Cardiac fibroblast (primary cell): ENCODE measurements at regions not wholly inside any gene's neighbourhood (a gene's known extent, or its start where the extent isn't known, plus 50 kb on each side); places are given as distances from the start of the nearest gene placed in this dataset.

Source experiments
- DNase-seq, 2 donors: peaks; one replicate each; pipeline versions ENCODE4 v3.0.0 to v3.0.0-alpha.2; 2010; ENCODE audit warnings: low read depth in 2 of 2
- H3K4me3 ChIP-seq, 2 donors: replicated peaks in 1 of 2; 1 replicate in 1 of 2; 2 replicates in 1 of 2; pipeline ENCODE4 v1.5.1; 2011; ENCODE audit warnings: low read depth in 2 of 2, low read length in 2 of 2, mild to moderate bottlenecking in 2 of 2, moderate library complexity in 1 of 2
- TF ChIP-seq, protein P1 (sequence below): IDR thresholded peaks from one replicate; pipeline ENCODE4 v1.5.1; 2011; ENCODE audit warnings: low read depth, mild to moderate bottlenecking, low read length, inconsistent platforms

DNA sequence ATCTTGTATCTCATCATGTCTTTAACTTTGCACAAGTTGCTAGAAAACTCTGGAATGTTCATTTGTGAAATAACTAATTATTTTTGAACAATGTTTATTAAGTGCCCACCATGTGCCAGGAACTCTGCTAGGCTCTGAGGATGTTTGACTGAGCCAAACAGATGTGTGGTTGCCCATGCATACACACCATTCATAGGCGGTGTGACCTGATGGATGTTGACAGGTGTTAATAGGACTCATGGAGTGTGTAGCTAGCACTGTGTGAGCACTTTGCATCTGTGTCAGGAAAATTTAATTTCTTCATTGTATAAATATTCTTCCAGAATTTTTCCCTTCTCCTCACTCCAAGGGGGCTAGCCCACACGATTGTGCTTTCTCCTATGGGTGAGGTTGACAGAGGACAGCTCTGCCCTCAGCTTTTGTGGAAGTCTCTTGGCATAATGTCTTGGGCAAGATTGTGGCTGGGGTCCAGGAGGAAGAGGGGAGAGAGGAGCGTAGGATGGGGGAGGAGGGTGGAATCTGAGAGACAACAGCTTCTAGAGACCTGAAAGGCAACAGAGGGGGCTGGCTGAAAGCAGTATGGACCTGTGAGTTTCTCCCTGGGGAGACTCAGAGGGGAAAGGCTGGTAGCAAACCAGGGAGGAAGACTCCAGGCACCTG lies 214.6 kb upstream of the CXCR4 start:
- TF ChIP-seq, protein P1, sequence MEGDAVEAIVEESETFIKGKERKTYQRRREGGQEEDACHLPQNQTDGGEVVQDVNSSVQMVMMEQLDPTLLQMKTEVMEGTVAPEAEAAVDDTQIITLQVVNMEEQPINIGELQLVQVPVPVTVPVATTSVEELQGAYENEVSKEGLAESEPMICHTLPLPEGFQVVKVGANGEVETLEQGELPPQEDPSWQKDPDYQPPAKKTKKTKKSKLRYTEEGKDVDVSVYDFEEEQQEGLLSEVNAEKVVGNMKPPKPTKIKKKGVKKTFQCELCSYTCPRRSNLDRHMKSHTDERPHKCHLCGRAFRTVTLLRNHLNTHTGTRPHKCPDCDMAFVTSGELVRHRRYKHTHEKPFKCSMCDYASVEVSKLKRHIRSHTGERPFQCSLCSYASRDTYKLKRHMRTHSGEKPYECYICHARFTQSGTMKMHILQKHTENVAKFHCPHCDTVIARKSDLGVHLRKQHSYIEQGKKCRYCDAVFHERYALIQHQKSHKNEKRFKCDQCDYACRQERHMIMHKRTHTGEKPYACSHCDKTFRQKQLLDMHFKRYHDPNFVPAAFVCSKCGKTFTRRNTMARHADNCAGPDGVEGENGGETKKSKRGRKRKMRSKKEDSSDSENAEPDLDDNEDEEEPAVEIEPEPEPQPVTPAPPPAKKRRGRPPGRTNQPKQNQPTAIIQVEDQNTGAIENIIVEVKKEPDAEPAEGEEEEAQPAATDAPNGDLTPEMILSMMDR = no peak
- H3K4me3 ChIP-seq = no peak overlapping the region
- no peak for DNase-seq

DNA sequence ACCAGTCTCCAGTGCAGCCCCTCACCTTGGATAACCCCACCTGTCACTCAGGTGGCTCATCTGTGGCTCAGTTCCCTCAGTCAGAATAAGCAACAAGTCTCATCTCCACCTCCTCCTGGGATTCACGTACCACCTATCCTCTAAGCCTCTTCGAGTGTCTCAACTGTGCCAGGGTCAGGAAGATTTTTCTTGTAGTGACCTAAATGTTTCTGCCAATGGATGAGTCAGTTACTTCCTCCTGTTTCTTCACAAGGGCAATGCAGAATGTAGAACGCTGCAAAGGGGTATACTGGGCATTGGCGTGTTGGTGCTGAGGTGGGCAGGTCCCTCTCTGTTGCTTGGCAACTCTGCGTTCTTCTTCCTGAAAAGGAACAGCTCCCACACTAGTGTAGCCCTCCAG lies 213.3 kb upstream of the CXCR4 start:
- H3K4me3 ChIP-seq = no peak overlapping the region
- DNase-seq = no peak
- TF ChIP-seq, protein P1 = no peak

DNA sequence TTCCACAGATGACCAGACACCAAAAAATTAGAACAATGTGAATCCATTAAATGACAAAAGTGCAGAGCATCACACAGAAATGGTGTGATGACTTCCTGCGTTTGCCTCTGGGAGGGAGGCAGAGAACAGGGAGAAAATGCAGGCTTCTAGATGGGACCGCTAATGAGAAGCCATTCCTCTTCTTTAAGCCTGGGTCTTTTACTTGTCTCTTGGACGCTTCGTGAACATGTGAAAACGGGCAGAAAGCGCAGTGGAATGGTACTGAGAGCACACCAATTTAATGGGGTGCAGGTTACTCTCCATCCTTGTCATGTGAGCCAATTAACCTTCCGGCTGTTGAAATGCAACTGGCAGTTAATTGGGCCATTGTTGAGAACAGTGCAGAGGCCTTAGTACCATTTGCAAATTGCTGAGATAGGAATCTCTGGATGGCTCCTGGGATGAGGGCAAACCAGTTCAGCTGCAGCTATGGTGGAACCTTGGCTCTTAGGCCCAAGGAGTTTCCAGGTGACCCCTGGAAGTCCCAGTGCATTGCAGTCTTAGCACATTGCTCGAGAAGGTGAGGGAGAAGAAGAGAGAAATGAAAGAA lies 210.4 kb upstream of the CXCR4 start:
- DNase-seq = no peak
- TF ChIP-seq, protein P1 = no peak
- H3K4me3 ChIP-seq = no peak overlapping the region

DNA sequence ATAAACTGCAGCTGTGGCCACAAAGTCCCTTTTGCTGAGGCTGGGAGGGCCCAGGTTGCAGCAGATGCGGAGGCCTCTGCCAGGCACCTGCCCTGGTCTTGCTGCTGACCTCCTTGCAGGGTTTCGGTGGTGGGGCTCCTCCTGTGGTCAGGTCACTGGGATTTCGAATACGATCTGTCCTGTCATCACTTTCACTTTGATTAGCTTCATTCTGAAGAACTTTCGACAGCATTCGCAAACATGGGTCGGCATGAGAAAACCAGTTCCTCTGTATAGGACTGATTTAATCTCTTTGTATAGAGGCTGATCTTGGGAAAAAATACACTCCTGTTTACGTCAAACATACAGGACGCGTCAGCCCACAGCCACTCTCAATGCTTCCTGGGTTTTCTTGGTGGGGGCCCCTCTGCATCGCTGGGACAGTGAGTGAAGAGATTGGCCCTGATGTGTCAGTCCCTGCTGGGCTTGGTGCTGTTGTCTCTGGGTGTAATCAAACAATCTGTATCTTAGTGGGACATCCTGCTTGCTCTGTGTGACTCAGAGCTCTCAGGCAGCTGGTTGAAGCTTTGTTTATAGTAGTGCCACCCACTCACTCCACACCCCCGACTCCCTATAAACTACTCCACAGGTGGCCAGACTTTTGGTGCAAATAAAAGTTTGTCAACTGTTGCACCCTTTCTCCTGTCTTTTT lies 209.4 kb upstream of the CXCR4 start:
- TF ChIP-seq, protein P1 = no peak
- DNase-seq = peak; percentile 2 to 3
- no peak overlapping the region for H3K4me3 ChIP-seq

DNA sequence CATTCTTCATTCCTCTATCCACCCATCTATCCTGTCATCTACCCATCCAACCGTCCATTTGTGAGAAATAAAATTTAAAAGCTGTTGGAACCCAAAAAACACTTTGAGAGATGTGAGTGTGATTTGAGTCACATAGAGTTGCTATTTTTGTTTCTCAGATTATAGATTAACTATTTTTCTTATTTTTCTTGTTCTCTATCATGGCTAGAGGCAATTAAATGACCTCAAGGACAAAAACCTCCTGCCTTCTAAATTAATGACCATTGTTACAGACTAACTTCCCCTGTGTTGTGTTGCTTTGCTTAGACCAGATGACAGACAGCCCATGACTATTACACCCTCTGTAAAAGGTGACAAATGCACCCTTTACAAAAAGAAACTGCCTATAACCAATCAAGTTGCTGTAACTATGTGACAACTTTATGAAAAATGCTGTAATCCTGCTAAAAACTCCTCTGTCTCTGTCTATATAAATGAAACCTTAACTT lies 207.9 kb upstream of the CXCR4 start:
- no peak overlapping the region for H3K4me3 ChIP-seq
- no peak for DNase-seq
- TF ChIP-seq, protein P1 = no peak

DNA sequence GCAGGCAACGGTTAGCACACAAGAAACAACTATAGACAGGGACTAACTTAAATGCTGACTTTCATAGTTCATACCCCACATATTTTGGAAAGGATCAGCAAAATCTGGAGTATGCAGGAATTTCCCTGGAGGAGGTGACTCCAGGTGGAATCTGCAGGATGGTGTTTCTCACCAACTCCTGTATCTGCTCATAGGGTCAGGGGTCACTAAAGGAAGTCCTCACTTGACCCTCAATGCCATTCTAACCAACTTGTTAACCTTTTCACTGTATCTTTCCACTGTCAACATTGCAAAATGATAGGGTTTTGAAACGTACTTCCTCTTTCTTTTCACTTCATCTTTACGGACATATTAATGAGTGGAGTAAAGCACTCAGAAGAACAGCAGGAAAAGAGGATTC lies 207.0 kb upstream of the CXCR4 start:
- no peak for DNase-seq
- TF ChIP-seq, protein P1 = no peak
- no peak overlapping the region for H3K4me3 ChIP-seq
